ENCODE measurements at regions not wholly inside any gene's neighbourhood (a gene's known extent, or its start where the extent isn't known, plus 50 kb on each side); places are given as distances from the start of the nearest gene placed in this dataset.

DNA sequence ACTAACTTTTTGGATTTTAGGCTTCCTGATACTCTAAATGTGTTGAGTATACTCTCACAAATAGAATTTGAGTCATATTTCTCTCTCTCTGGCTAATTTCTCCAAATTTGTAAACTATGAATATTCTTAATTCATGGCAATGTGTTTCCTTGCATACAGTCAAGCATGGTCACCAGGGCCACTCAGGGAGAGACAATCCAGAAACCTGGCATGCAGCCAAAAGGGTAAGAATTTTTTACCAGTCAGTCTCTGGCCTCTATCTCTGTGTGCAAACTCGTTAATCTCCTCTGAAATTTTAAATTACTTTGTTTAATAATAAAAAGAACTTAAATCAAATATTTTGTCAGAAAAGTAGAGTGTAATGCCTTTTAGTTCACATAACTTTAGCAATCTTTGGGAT is 179.8 kb downstream of the OR13H1 start:
- no peaks in the 10 kb centered on the region for H3K36me3 ChIP-seq
- DNase-seq = no peak
- TF ChIP-seq, protein P1, sequence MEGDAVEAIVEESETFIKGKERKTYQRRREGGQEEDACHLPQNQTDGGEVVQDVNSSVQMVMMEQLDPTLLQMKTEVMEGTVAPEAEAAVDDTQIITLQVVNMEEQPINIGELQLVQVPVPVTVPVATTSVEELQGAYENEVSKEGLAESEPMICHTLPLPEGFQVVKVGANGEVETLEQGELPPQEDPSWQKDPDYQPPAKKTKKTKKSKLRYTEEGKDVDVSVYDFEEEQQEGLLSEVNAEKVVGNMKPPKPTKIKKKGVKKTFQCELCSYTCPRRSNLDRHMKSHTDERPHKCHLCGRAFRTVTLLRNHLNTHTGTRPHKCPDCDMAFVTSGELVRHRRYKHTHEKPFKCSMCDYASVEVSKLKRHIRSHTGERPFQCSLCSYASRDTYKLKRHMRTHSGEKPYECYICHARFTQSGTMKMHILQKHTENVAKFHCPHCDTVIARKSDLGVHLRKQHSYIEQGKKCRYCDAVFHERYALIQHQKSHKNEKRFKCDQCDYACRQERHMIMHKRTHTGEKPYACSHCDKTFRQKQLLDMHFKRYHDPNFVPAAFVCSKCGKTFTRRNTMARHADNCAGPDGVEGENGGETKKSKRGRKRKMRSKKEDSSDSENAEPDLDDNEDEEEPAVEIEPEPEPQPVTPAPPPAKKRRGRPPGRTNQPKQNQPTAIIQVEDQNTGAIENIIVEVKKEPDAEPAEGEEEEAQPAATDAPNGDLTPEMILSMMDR (IDR thresholded peaks at IDR 0.05; ENCODE audit: low read depth, low read length) = no peak
- no peaks in the 10 kb centered on the region for H3K27me3 ChIP-seq (ENCODE audit: insufficient read depth, low read depth, severe bottlenecking)
- no peaks in the 10 kb centered on the region for H3K9me3 ChIP-seq (ENCODE audit: severe bottlenecking)
- no peak overlapping the region for H3K4me3 ChIP-seq (ENCODE audit: low read depth, low read length)
- no peak overlapping the region for H3K27ac ChIP-seq

DNA sequence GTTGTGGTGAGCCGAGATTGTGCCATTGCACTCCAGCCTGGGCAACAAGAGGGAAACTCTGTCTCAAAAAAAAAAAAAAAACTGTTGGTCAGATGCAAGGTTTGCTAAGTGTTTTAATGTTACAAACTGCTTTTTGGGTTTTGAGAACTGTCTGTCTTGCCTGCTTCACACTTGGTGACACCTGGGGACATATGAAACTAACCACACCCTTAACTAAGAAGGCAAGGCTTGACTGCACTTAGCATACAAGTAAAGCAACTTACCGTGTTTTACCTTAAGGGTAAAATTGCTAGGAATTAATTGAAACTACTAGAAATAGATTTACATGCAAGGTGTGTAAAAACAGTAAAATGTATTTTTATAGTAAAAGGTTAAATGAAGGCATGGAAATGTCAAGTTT is 180.4 kb downstream of the OR13H1 start:
- no peak for DNase-seq
- Histone ChIP-seq H3K9me3 (ENCODE audit: severe bottlenecking) (no peaks in the 10 kb centered on the region), H3K4me3 (ENCODE audit: low read depth, low read length) (no peak overlapping the region), H3K27ac (no peak overlapping the region), H3K27me3 (ENCODE audit: insufficient read depth, low read depth, severe bottlenecking) (no peaks in the 10 kb centered on the region), H3K36me3 (no peaks in the 10 kb centered on the region)
- TF ChIP-seq, protein P1 (IDR thresholded peaks at IDR 0.05; ENCODE audit: low read depth, low read length) = no peak

DNA sequence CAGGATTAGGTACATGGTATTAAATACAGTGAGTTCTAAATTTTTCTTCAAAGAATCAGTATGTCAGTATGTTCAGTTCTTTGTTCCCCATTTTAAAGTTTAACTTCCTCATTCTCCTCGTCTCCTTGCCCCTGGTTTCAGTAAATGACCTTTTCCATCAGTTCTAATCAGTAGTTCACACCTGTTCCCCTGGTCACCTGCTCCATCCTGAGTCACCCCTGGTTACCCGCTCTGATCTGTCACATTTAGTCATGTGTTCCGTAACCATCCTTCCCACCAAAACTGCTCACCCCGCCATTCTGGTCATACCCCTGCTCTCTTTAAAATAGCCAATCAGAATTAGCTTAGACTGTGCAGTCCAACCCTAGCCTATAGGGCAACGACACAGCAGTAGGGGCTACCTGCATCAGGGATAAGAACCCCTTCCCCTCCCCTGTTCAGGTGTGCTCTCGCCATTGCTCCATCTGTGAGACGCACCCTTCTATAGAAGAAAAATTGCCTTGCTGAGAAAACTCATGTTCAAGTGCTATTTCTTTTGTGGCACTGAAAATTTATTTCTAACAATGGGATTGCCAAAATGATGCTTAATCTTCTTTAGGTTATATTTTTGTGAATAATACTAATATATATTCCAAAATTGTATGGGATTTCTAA is 181.3 kb downstream of the OR13H1 start:
- Histone ChIP-seq H3K27me3 (ENCODE audit: insufficient read depth, low read depth, severe bottlenecking) (no peaks in the 10 kb centered on the region), H3K4me3 (ENCODE audit: low read depth, low read length) (no peak overlapping the region), H3K36me3 (no peaks in the 10 kb centered on the region), H3K27ac (no peak overlapping the region), H3K9me3 (ENCODE audit: severe bottlenecking) (no peaks in the 10 kb centered on the region)
- TF ChIP-seq, protein P1 (IDR thresholded peaks at IDR 0.05; ENCODE audit: low read depth, low read length) = no peak
- DNase-seq = no peak

DNA sequence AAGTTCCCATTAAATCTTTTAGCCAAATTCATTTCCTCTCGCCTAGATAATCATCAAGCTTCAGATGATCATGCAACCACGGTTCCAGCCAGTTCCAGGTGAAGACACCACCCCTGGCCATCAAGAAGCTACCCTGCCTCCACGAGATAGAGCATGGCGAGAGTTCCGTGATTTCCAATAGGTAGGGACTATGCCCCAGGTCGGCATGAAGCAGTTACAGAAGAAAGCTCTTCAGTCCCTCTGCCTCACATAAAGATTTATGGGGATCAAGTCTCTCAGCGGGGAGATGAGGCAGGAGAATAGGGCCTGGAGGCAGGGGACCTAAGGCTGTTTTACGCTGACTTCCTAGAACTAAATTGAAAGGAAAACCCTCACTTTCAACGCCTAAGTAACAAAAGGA is 183.9 kb downstream of the OR13H1 start:
- no peaks in the 10 kb centered on the region for H3K27me3 ChIP-seq (ENCODE audit: insufficient read depth, low read depth, severe bottlenecking)
- DNase-seq = no peak
- TF ChIP-seq, protein P1 (IDR thresholded peaks at IDR 0.05; ENCODE audit: low read depth, low read length) = no peak
- no peak overlapping the region for H3K4me3 ChIP-seq (ENCODE audit: low read depth, low read length)
- no peak overlapping the region for H3K27ac ChIP-seq
- H3K9me3 ChIP-seq (ENCODE audit: severe bottlenecking) = no peaks in the 10 kb centered on the region
- H3K36me3 ChIP-seq = no peaks in the 10 kb centered on the region

DNA sequence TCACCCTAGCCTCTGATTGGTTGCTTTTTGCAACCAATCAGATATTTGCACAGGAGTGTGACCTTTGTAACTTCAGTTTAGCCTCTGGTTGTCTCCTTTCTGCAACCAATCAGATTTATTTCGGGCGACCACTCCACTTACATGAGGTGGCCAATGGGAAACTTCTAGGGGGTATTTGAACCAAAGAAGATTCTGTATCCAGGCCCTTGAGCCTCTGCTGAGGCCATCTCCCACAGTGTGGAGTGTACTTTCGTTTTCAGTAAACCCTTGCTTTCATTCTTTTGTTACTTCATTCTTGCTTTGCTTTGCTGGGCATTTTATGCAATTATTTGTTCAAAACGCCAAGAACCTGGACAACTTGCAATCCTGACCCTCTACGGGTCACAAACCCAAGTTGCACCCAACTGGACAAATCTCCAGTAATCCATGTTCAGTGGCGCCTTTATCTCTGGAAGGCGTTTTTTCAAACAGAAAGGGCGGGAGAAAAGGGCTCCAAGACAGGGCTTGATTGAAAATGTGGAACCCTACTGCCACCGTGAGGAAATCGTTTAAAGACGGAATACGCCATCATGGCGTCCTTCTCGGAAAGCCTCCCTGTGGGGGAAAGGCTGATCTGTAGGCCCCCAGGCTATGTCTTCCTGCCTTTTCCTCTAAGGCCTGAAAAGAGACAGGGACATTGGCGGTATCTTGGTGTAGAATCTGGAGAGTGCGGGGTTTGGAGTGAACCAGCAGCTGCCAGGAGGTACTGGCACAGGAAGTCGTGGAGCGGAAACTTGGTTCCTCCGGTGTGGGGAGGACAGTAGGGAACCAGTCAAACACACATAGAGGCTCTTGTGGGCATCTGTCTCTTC is 184.6 kb downstream of the OR13H1 start:
- TF ChIP-seq, protein P1 (IDR thresholded peaks at IDR 0.05; ENCODE audit: low read depth, low read length) = peak; percentile 60
- H3K9me3 ChIP-seq (ENCODE audit: severe bottlenecking) = no peaks in the 10 kb centered on the region
- H3K27me3 ChIP-seq (ENCODE audit: insufficient read depth, low read depth, severe bottlenecking) = no peaks in the 10 kb centered on the region
- peak overlapping the region; percentile 57 for H3K4me3 ChIP-seq (ENCODE audit: low read depth, low read length)
- peak overlapping the region; percentile 94 for H3K27ac ChIP-seq
- no peaks in the 10 kb centered on the region for H3K36me3 ChIP-seq
- peak; percentile 90 for DNase-seq

Measured in WERI-Rb-1 (cell line).